Thoracic aorta (tissue), 2 donors: ENCODE measurements at regions not wholly inside any gene's neighbourhood (a gene's known extent, or its start where the extent isn't known, plus 50 kb on each side); places are given as distances from the start of the nearest gene placed in this dataset.

Experiments used
- ATAC-seq: fragments of 150-250 bp; one replicate; pipeline ENCODE4 v1.8.0; 2017; ENCODE audit warnings: low read depth; ENCODE audit not compliant: insufficient number of reproducible peaks, low FRiP score
- DNase-seq: peaks from one replicate; pipeline ENCODE4 v3.0.0-alpha.2; 2020; ENCODE audit warnings: low spot score
- H3K27ac ChIP-seq, 2 donors: fragments of 200-600 bp; sonication (generic); 1 replicate in 1 of 2; 2 replicates in 1 of 2; pipeline ENCODE4 v1.5.1; 2016; ENCODE audit warnings: mild to moderate bottlenecking in 2 of 2, moderate library complexity in 2 of 2
- H3K27me3 ChIP-seq: fragments of 200-600 bp; sonication (generic); replicated peaks from 2 replicates; pipeline ENCODE4 v1.6.0; 2016; ENCODE audit warnings: mild to moderate bottlenecking; ENCODE audit not compliant: insufficient read depth
- H3K36me3 ChIP-seq: fragments of 200-600 bp; sonication (generic); one replicate; pipeline ENCODE4 v1.5.1; 2016
- H3K4me1 ChIP-seq, 2 donors: fragments of 200-600 bp; sonication (generic); 1 replicate in 1 of 2; 2 replicates in 1 of 2; pipeline versions ENCODE4 v1.5.1 to v1.6.0; 2016; ENCODE audit warnings: low read depth in 2 of 2, mild to moderate bottlenecking in 1 of 2; ENCODE audit not compliant: control insufficient read depth in 1 of 2
- H3K4me3 ChIP-seq: fragments of 200-600 bp; sonication (generic); 2 replicates; pipeline ENCODE4 v1.5.1; 2016; ENCODE audit warnings: mild to moderate bottlenecking
- H3K9me3 ChIP-seq: fragments of 200-600 bp; sonication (generic); 2 replicates; pipeline ENCODE4 v1.5.1; 2016
- TF ChIP-seq, protein P1 (sequence below): fragments of 200-600 bp; sonication (generic); IDR thresholded peaks from one replicate; pipeline ENCODE4 v1.5.1; 2019; ENCODE audit warnings: antibody characterized with exemption

DNA sequence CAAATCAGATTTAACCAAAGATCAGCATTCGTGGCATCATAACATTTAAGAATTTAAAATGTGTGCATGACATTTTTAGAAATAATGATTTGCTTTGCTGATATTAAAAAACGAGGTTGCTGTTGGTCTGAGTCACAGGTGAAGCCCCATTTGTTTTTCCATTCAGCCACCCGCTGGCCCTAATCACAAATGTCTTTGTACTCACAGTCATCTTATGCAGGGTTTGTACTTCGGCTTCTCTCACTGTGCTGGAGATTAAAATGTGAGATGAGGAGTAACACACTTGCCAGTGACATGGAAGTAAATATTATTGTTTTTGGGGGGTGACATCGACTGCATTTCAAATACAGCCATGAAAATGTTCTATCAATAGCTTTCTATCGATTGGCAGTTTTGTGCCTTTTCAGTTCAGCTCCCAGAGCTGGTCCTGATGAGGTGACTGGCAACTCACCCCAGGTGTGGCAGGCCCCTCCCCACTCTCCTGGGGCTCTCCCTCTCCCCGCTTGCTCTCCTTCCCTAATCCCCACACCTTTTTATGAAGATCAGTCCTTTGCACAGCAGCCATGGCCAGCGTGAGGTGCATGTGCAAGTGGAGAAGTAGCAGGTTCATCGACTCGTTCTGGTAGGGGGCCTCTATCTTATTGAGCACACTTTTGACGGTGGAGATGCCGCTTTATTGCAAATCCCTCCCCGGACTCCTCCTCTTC lies 58.8 kb upstream of the FUCA2 start:
- Histone ChIP-seq H3K9me3 (no peaks in the 10 kb centered on the region), H3K4me3 (no peak overlapping the region), H3K4me1 (no peaks in the 10 kb centered on the region), H3K27ac (no peak overlapping the region), H3K36me3 (no peaks in the 10 kb centered on the region), H3K27me3 (no peaks in the 10 kb centered on the region)
- DNase-seq (no peak), ATAC-seq (no peak)
- TF ChIP-seq, protein P1, sequence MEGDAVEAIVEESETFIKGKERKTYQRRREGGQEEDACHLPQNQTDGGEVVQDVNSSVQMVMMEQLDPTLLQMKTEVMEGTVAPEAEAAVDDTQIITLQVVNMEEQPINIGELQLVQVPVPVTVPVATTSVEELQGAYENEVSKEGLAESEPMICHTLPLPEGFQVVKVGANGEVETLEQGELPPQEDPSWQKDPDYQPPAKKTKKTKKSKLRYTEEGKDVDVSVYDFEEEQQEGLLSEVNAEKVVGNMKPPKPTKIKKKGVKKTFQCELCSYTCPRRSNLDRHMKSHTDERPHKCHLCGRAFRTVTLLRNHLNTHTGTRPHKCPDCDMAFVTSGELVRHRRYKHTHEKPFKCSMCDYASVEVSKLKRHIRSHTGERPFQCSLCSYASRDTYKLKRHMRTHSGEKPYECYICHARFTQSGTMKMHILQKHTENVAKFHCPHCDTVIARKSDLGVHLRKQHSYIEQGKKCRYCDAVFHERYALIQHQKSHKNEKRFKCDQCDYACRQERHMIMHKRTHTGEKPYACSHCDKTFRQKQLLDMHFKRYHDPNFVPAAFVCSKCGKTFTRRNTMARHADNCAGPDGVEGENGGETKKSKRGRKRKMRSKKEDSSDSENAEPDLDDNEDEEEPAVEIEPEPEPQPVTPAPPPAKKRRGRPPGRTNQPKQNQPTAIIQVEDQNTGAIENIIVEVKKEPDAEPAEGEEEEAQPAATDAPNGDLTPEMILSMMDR, result no peak

DNA sequence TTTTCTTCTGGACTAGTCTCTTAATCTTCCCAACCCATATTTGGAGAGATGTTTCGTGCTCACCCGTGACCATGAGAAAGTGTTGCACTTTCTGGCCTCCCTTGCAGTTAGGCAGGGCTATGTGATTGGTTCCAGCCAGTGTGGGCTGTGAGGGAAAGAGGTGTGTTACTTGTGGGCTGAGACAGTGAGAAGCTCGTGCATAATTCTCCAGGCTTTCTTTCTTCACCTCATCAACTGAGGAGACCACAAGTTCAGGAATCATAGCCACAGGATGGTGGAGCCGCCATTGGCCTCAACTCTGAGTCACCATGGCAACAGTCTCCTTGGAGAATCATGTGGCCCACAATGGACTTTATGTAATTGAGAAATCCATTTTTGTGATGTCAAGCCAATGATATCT lies 57.5 kb upstream of the FUCA2 start:
- H3K27ac ChIP-seq, result no peak overlapping the region
- no peaks in the 10 kb centered on the region for H3K27me3 ChIP-seq
- TF ChIP-seq, protein P1, result no peak
- no peak for DNase-seq
- no peaks in the 10 kb centered on the region for H3K36me3 ChIP-seq
- H3K4me3 ChIP-seq, result no peak overlapping the region
- ATAC-seq, result no peak
- no peaks in the 10 kb centered on the region for H3K9me3 ChIP-seq
- no peaks in the 10 kb centered on the region for H3K4me1 ChIP-seq

DNA sequence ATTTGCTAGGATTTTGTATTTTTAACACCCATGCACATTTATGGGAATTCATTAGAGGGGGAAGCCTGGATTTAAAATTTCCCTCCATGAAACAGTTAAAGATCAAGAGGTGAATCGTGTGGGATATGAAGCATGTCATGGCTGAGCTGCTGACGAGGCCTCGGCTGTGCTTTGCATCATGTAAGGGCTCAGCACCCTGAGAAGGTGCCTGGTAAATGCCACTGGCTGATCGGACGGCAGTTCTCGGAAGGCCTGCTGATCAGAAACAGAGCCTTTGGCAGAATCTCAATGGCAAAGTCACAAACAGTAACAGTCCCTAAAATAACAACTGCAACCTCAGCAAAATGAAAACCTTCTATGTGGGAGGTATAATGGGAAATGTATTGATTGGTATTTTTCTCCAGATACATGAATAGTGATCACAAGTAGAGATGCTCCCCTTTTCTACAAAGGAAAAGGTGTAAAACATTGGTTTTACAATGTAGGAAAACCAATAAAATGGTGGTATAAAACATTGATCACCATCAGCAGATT lies 53.0 kb upstream of the FUCA2 start:
- H3K4me1 ChIP-seq, result no peaks in the 10 kb centered on the region
- TF ChIP-seq, protein P1, result no peak
- H3K27ac ChIP-seq, result no peak overlapping the region
- H3K4me3 ChIP-seq, result no peak overlapping the region
- H3K27me3 ChIP-seq, result no peaks in the 10 kb centered on the region
- no peaks in the 10 kb centered on the region for H3K9me3 ChIP-seq
- DNase-seq, result no peak
- H3K36me3 ChIP-seq, result no peaks in the 10 kb centered on the region
- no peak for ATAC-seq

DNA sequence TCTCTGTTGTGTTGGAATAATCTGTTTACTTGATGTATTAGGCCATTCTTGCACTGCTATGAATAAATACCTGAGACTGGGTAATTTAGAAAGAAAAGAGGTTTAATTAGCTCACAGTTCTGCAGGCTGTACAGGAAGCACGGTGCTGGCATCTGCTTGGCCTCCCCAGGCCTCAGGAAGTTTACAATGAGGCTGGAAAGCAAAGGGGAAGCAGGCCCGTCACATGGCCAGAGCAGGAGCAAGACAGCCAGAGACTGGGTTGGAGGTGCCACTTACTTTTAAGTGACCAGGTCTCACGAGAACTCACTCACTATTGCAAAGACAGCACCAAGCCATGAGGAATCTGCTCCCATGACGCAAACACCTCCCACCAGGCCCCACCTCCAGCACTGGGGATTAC lies 50.6 kb upstream of the FUCA2 start:
- Histone ChIP-seq H3K9me3 (no peaks in the 10 kb centered on the region), H3K4me1 (no peaks in the 10 kb centered on the region), H3K36me3 (no peaks in the 10 kb centered on the region), H3K4me3 (no peak overlapping the region), H3K27ac (no peak overlapping the region), H3K27me3 (no peaks in the 10 kb centered on the region)
- TF ChIP-seq, protein P1, result no peak
- ATAC-seq (no peak), DNase-seq (no peak)
